ENCODE measurements at regions not wholly inside any gene's neighbourhood (a gene's known extent, or its start where the extent isn't known, plus 50 kb on each side); places are given as distances from the start of the nearest gene placed in this dataset.

GRCh38 chr6:99841297-99841696, 152.7 kb downstream of the MCHR2 start:
- intact Hi-C loops (cut with DNase I): no loop called here

GRCh38 chr6:99846006-99846405, 148.0 kb downstream of the MCHR2 start:
- intact Hi-C loops (cut with DNase I): no loop called here
- no peak for DNase-seq (ENCODE audit: low spot score)

More at GRCh38 chr6:99841297-99841696, 152.7 kb downstream of the MCHR2 start:
- no peak for DNase-seq (ENCODE audit: low spot score)

- DNase-seq (ENCODE audit: low spot score): no peak
- intact Hi-C loops (cut with DNase I): no loop called here
Observed at GRCh38 chr6:99850841-99851240, 143.2 kb downstream of the MCHR2 start.

DNA sequence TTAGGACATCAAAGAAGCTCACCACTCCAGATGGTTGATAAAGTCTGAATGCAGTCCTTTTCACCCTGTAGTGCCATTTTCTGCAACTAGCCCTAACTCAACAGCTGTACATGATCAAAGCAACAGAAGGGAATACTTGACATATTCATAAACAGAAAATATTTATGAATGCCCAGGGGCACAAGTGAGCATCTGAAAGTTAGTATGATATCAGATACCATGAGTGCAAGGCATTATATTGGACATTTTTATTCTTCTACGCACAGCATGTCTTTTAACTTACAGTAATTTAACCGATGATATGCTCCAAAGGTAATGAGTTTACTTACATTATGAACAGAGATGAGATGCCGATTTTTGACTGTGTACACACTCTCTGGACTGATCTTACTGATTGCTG, 142.0 kb downstream of the MCHR2 start:
- intact Hi-C loops (cut with DNase I): no loop called here
- no peak for DNase-seq (ENCODE audit: low spot score)

DNA sequence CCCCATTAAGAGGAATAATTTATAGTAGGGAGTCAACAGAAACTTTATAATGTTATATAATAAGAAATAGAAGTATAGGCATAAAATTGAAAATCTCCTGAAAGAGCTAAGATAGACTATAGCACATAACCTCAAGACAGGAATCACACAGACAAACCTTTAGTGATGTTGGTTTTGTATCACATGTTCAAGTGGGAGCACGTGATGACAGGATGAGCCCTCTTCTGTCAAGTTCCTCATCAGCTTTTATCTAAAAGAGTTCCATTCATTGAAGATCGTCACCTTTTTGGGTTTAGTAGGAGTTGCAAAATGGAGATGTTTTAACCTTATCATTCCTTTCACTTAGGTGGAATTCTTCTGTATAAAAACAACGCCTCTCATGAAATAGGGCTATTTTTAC, 127.0 kb downstream of the MCHR2 start:
- no peak for DNase-seq (ENCODE audit: low spot score)
- intact Hi-C loops (cut with DNase I): loop anchor here (5.0 kb wide), 1 partner anchor 230 kb away; no protein-coding TSS in a partner anchor

GRCh38 chr6:99868074-99868702, 125.8 kb downstream of the MCHR2 start:
- no peak for DNase-seq (ENCODE audit: low spot score)
- intact Hi-C loops (cut with DNase I): loop anchor here (5.0 kb wide), 1 partner anchor 229 kb away; no protein-coding TSS in a partner anchor

All from cardiac septum (tissue), 1 donor.